Coronary artery (tissue), 2 donors: ENCODE measurements at regions not wholly inside any gene's neighbourhood (a gene's known extent, or its start where the extent isn't known, plus 50 kb on each side); places are given as distances from the start of the nearest gene placed in this dataset.

Experiments used
- DNase-seq: peaks from one replicate; pipeline ENCODE4 v3.0.0-alpha.2; 2017; ENCODE audit warnings: low spot score
- H3K27ac ChIP-seq, 2 donors: fragments of 200-600 bp; sonication (generic); one replicate each; pipeline ENCODE4 v1.5.1; 2016 to 2019
- H3K4me3 ChIP-seq: fragments of 200-600 bp; sonication (generic); 2 replicates; pipeline ENCODE4 v1.5.1; 2016; ENCODE audit warnings: mild to moderate bottlenecking, moderate library complexity
- CTCF ChIP-seq: fragments of 200-600 bp; sonication (generic); IDR thresholded peaks from one replicate; pipeline ENCODE4 v1.5.1; 2019; ENCODE audit warnings: antibody characterized with exemption

DNA sequence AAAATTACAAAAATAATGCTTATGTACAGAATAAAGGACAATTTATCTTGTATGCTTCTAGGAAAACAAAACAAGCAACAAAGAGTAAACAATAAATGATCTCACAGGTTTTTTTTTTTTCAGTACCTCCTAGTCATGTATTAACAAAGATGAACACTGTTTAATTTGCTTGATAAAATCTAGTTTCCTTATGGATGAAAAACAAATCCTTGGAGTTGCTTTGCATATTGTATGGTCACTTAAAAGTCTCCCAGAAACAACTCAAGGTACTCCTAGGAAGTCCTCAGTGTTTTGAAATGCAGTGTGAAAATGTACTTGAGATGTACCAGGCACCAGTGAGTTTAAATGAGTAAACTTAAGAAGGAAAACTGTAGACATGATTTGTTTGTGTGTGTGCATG is 686.0 kb upstream of the BRINP3 start:
- Histone ChIP-seq H3K4me3 (no peak overlapping the region), H3K27ac (no peak overlapping the region)
- no peak for TF ChIP-seq CTCF
- no peak for DNase-seq

DNA sequence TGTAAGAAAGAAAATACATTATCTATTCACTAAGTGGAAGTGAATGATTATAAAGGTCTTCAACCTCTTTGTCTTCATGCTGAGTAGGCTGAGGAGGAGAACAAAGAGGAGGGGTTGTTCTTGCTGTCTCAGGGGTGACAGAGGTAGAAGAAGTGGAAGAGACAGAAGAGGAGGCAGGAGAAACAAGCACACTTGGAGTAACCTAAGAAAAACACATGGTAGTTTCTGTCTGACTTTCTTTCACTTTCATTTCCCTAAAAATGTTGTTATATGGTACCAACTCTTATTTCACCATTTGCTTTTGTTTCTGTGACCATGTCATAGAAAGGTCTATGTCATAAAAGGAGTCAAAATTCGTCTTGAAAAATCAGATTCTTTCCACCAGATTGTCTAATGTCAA is 696.6 kb upstream of the BRINP3 start:
- Histone ChIP-seq H3K27ac (no peak overlapping the region), H3K4me3 (peak overlapping the region; percentile 11)
- no peak for DNase-seq
- no peak for TF ChIP-seq CTCF

DNA sequence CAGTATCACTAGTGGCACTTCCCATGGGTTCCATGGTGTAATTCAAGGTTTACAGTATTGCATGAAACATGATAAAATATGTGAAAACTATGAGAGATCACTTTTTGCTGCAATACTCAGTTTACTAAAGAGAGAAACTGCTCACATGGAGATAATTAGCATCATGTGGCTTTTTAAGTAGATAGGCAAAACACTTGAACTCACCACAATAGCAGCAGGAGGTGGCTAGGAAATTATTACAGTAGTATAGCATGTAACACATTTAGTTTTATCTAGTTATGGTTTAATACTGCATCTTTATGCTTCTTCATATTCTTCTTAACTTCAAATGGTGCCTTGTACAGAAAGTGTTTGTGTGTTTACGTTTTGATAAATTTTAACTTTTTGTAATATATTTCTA is 698.5 kb upstream of the BRINP3 start:
- TF ChIP-seq CTCF: no peak
- no peak overlapping the region for H3K4me3 ChIP-seq

DNA sequence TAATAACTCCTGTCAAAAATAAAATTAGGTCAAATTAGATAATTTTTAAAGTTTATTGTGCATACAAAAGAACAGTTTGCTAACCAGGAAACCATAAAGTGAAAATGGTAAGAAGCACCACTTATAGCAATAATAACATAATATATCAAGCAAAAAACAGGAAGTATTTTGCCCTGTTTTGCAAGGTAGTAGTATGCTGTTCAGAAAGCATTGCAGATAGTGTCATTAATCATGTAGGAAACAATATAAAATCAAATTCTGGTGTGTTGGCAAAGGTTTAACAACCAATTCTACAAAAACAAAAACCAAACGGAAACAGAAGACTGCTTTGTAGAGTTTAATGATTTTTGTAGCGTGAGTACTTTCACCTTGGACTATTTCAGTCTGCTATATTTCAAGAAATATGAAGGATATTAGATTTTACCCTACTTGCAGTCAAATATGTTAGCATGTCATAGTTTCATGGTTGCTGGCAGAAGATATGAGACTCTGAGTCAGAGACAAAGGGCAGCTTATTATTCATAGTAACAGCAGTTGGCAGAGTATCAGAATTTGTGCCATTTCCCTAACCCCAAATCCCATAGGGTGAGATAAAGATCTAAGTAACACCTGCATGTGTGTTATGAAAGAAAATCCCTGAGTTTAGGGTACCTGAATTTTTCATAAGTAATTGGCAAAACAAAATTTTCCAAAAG is 729.0 kb upstream of the BRINP3 start:
- TF ChIP-seq CTCF: no peak
- Histone ChIP-seq H3K4me3 (no peak overlapping the region), H3K27ac (no peak overlapping the region)
- DNase-seq: no peak

More for the DNA sequence above, 698.5 kb upstream of the BRINP3 start:
- DNase-seq: no peak
- H3K27ac ChIP-seq: no peak overlapping the region

GRCh38 chr1:191222206-191222605 is 744.5 kb upstream of the BRINP3 start:
- H3K27ac ChIP-seq: no peak overlapping the region
- TF ChIP-seq CTCF: no peak
- no peak for DNase-seq
- H3K4me3 ChIP-seq: no peak overlapping the region

GRCh38 chr1:191240925-191241324 is 763.3 kb upstream of the BRINP3 start:
- no peak overlapping the region for H3K27ac ChIP-seq
- no peak overlapping the region for H3K4me3 ChIP-seq
- no peak for DNase-seq
- TF ChIP-seq CTCF: no peak

DNA sequence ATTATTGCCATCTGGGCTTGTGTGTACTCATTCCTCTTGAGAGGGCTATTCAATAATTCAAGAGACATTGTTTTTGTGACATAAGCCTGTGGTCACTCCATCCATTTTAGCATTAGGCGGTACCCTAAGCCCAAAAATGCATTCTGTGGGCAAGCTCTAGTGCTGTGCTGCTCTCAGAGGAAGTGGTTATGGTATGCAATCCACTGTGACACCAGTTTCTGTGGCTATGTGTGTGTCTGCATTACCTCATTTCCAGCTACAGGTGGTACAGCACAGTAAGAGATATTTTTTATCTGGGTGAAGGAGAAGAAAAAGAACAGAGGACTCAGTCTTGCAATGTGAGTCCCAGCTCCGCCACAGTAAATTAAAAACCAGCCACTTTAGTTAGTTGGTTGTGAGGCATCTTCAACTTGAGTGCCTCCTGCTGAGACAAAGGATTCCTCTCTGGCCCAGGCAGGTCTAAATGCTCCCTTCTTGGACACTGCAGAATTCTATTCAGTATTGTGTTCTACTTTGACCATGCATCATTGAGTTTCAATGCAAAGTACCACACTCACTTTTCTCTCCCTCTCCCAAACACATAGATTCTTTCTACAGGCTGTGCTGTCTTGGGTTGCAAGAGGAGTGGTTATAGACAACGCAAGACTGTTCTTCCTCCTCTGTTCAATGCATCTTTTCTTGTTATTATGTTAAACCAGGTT is 777.8 kb upstream of the BRINP3 start:
- no peak for DNase-seq
- TF ChIP-seq CTCF: no peak
- H3K27ac ChIP-seq: no peak overlapping the region

More for the DNA sequence above, 777.8 kb upstream of the BRINP3 start:
- H3K4me3 ChIP-seq: no peak overlapping the region
